K562 (cell line): ENCODE measurements at regions not wholly inside any gene's neighbourhood (a gene's known extent, or its start where the extent isn't known, plus 50 kb on each side); places are given as distances from the start of the nearest gene placed in this dataset.

Source experiments
- CREB1 ChIP-seq, 2 experiments: sonication (generic) in 1 of 2; formaldehyde crosslinking in 1 of 2; IDR thresholded peaks; 2 replicates each; pipeline versions ENCODE4 v1.6.1 to v1.8.0; 2012 to 2022; ENCODE audit warnings: inconsistent platforms in 1 of 2, mild to moderate bottlenecking in 1 of 2, missing genetic modification reagents in 1 of 2, moderate library complexity in 1 of 2
- MTA3 ChIP-seq: fragments of 450-650 bp; formaldehyde crosslinking; IDR thresholded peaks from 2 replicates; pipeline ENCODE4 v1.6.1; 2017; ENCODE audit warnings: mild to moderate bottlenecking, borderline replicate concordance
- OTX1 ChIP-seq: fragments of 450-650 bp; formaldehyde crosslinking; IDR thresholded peaks from 2 replicates; pipeline ENCODE4 v1.4.0; 2022; ENCODE audit warnings: mild to moderate bottlenecking
- RBBP5 ChIP-seq: fragments of 200-600 bp; sonication (generic); IDR thresholded peaks from 2 replicates; pipeline ENCODE4 v1.6.1; 2012; ENCODE audit warnings: borderline replicate concordance, mild to moderate bottlenecking, low read length, control low read depth, inconsistent platforms; ENCODE audit not compliant: insufficient read depth, poor library complexity, severe bottlenecking
- TF ChIP-seq, protein P1 (sequence below): fragments of 200-600 bp; sonication (generic); IDR thresholded peaks from one replicate; pipeline ENCODE4 v1.6.1; 2012; ENCODE audit warnings: mild to moderate bottlenecking, low read depth, low read length, inconsistent platforms
- TF ChIP-seq, protein P2 (sequence below): fragments of 450-650 bp; IDR thresholded peaks from 2 replicates; pipeline ENCODE4 v1.6.1; 2017; ENCODE audit warnings: mild to moderate bottlenecking, moderate library complexity

DNA sequence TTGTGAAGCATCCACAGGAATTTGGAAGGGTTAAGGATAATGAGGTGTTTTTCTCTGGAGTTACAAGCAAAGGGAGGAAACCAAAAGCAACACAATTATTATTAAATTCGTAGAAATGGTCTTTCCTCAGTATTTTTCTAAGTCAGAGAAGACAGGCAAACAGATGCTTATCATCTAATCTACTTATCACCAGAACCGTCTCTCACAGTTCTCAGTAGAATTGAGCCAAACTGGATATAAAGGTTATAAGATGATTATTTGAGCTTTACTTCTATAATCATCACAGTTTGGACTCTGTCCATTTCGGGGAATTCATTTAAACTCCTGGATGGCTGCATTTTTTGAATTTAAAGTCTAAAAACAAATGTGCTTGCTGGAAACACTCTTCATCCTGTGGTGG lies 245.0 kb downstream of the KCNJ2 start (continued):
- TF ChIP-seq, protein P1, sequence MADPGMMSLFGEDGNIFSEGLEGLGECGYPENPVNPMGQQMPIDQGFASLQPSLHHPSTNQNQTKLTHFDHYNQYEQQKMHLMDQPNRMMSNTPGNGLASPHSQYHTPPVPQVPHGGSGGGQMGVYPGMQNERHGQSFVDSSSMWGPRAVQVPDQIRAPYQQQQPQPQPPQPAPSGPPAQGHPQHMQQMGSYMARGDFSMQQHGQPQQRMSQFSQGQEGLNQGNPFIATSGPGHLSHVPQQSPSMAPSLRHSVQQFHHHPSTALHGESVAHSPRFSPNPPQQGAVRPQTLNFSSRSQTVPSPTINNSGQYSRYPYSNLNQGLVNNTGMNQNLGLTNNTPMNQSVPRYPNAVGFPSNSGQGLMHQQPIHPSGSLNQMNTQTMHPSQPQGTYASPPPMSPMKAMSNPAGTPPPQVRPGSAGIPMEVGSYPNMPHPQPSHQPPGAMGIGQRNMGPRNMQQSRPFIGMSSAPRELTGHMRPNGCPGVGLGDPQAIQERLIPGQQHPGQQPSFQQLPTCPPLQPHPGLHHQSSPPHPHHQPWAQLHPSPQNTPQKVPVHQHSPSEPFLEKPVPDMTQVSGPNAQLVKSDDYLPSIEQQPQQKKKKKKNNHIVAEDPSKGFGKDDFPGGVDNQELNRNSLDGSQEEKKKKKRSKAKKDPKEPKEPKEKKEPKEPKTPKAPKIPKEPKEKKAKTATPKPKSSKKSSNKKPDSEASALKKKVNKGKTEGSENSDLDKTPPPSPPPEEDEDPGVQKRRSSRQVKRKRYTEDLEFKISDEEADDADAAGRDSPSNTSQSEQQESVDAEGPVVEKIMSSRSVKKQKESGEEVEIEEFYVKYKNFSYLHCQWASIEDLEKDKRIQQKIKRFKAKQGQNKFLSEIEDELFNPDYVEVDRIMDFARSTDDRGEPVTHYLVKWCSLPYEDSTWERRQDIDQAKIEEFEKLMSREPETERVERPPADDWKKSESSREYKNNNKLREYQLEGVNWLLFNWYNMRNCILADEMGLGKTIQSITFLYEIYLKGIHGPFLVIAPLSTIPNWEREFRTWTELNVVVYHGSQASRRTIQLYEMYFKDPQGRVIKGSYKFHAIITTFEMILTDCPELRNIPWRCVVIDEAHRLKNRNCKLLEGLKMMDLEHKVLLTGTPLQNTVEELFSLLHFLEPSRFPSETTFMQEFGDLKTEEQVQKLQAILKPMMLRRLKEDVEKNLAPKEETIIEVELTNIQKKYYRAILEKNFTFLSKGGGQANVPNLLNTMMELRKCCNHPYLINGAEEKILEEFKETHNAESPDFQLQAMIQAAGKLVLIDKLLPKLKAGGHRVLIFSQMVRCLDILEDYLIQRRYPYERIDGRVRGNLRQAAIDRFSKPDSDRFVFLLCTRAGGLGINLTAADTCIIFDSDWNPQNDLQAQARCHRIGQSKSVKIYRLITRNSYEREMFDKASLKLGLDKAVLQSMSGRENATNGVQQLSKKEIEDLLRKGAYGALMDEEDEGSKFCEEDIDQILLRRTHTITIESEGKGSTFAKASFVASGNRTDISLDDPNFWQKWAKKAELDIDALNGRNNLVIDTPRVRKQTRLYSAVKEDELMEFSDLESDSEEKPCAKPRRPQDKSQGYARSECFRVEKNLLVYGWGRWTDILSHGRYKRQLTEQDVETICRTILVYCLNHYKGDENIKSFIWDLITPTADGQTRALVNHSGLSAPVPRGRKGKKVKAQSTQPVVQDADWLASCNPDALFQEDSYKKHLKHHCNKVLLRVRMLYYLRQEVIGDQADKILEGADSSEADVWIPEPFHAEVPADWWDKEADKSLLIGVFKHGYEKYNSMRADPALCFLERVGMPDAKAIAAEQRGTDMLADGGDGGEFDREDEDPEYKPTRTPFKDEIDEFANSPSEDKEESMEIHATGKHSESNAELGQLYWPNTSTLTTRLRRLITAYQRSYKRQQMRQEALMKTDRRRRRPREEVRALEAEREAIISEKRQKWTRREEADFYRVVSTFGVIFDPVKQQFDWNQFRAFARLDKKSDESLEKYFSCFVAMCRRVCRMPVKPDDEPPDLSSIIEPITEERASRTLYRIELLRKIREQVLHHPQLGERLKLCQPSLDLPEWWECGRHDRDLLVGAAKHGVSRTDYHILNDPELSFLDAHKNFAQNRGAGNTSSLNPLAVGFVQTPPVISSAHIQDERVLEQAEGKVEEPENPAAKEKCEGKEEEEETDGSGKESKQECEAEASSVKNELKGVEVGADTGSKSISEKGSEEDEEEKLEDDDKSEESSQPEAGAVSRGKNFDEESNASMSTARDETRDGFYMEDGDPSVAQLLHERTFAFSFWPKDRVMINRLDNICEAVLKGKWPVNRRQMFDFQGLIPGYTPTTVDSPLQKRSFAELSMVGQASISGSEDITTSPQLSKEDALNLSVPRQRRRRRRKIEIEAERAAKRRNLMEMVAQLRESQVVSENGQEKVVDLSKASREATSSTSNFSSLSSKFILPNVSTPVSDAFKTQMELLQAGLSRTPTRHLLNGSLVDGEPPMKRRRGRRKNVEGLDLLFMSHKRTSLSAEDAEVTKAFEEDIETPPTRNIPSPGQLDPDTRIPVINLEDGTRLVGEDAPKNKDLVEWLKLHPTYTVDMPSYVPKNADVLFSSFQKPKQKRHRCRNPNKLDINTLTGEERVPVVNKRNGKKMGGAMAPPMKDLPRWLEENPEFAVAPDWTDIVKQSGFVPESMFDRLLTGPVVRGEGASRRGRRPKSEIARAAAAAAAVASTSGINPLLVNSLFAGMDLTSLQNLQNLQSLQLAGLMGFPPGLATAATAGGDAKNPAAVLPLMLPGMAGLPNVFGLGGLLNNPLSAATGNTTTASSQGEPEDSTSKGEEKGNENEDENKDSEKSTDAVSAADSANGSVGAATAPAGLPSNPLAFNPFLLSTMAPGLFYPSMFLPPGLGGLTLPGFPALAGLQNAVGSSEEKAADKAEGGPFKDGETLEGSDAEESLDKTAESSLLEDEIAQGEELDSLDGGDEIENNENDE = no peak
- TF ChIP-seq CREB1 (IDR thresholded peaks at IDR 0.05) (no peak), CREB1 (CRISPR knock-in tag; IDR thresholded peaks at IDR 0.05) (no peak), RBBP5 (no peak), OTX1 (CRISPR knock-in tag) (no peak), MTA3 (no peak)
- TF ChIP-seq, protein P2, sequence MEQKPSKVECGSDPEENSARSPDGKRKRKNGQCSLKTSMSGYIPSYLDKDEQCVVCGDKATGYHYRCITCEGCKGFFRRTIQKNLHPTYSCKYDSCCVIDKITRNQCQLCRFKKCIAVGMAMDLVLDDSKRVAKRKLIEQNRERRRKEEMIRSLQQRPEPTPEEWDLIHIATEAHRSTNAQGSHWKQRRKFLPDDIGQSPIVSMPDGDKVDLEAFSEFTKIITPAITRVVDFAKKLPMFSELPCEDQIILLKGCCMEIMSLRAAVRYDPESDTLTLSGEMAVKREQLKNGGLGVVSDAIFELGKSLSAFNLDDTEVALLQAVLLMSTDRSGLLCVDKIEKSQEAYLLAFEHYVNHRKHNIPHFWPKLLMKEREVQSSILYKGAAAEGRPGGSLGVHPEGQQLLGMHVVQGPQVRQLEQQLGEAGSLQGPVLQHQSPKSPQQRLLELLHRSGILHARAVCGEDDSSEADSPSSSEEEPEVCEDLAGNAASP = no peak
